Right renal pelvis (tissue), 4 donors: ENCODE measurements at regions not wholly inside any gene's neighbourhood (a gene's known extent, or its start where the extent isn't known, plus 50 kb on each side); places are given as distances from the start of the nearest gene placed in this dataset.
"Not testable (repeated sequence)": the region's sequence is repeated elsewhere in the genome, so short reads cannot be mapped to it uniquely, and the experiment has no call there.

Experiments
- DNase-seq, 4 donors: peaks; one replicate each; pipeline ENCODE4 v3.0.0-alpha.2; 2013; ENCODE audit warnings: low read depth in 4 of 4, low spot score in 3 of 4, missing footprints in 1 of 4

GRCh38 chr10:131035779-131036178 lies 275.7 kb downstream of the TCERG1L start:
- DNase-seq: no peak

- DNase-seq: no peak
Measured at GRCh38 chr10:131038056-131038455, 273.5 kb downstream of the TCERG1L start.

- DNase-seq: no peak
Measured at GRCh38 chr10:131041031-131041430, 270.5 kb downstream of the TCERG1L start.

- DNase-seq: no peak
Measured at GRCh38 chr10:131041441-131041840, 270.1 kb downstream of the TCERG1L start.

- not testable (repeated sequence) for DNase-seq
Measured at GRCh38 chr10:131042015-131042414, 269.5 kb downstream of the TCERG1L start.
